MG63 (cell line): ENCODE measurements at regions not wholly inside any gene's neighbourhood (a gene's known extent, or its start where the extent isn't known, plus 50 kb on each side); places are given as distances from the start of the nearest gene placed in this dataset.
"Not testable (repeated sequence)": the region's sequence is repeated elsewhere in the genome, so short reads cannot be mapped to it uniquely, and the experiment has no call there.

Source experiments
- DNase-seq: peaks from one replicate; pipeline ENCODE4 v3.0.0-alpha.2; 2020
- H3K27me3 ChIP-seq: fragments of 250-450 bp; sonication (Bioruptor Pico); 2 replicates; pipeline ENCODE4 v1.5.1; 2020; ENCODE audit warnings: mild to moderate bottlenecking, moderate library complexity
- H3K36me3 ChIP-seq: fragments of 250-450 bp; sonication (Bioruptor Pico); 2 replicates; pipeline ENCODE4 v1.5.1; 2020; ENCODE audit warnings: mild to moderate bottlenecking, moderate library complexity
- H3K4me3 ChIP-seq: fragments of 250-450 bp; sonication (Bioruptor Pico); 2 replicates; pipeline ENCODE4 v1.5.1; 2020; ENCODE audit warnings: mild to moderate bottlenecking, moderate library complexity
- H3K9me3 ChIP-seq: fragments of 250-450 bp; sonication (Bioruptor Pico); 2 replicates; pipeline ENCODE4 v1.5.1; 2020; ENCODE audit warnings: mild to moderate bottlenecking, moderate library complexity

GRCh38 chr2:107719836-107720235 lies 106.9 kb upstream of the RGPD4 start:
- DNase-seq = no peak
- no peak overlapping the region for H3K4me3 ChIP-seq
- no peaks in the 10 kb centered on the region for H3K27me3 ChIP-seq
- no peaks in the 10 kb centered on the region for H3K9me3 ChIP-seq
- H3K36me3 ChIP-seq = no peaks in the 10 kb centered on the region

GRCh38 chr2:107721178-107721577 lies 105.5 kb upstream of the RGPD4 start:
- DNase-seq = no peak
- Histone ChIP-seq H3K36me3 (no peaks in the 10 kb centered on the region), H3K27me3 (no peaks in the 10 kb centered on the region), H3K4me3 (no peak overlapping the region), H3K9me3 (no peaks in the 10 kb centered on the region)

GRCh38 chr2:107721586-107721985 lies 105.1 kb upstream of the RGPD4 start:
- no peak for DNase-seq
- no peak overlapping the region for H3K4me3 ChIP-seq
- H3K27me3 ChIP-seq = no peaks in the 10 kb centered on the region
- H3K36me3 ChIP-seq = no peaks in the 10 kb centered on the region
- H3K9me3 ChIP-seq = no peaks in the 10 kb centered on the region

- not testable (repeated sequence) for DNase-seq
Measured at GRCh38 chr2:107725824-107726223, 100.9 kb upstream of the RGPD4 start.

GRCh38 chr2:107727318-107727717 lies 99.4 kb upstream of the RGPD4 start:
- Histone ChIP-seq H3K4me3 (no peak overlapping the region), H3K36me3 (no peaks in the 10 kb centered on the region), H3K9me3 (no peaks in the 10 kb centered on the region), H3K27me3 (no peaks in the 10 kb centered on the region)
- DNase-seq = no peak

More at GRCh38 chr2:107725824-107726223, 100.9 kb upstream of the RGPD4 start:
- H3K9me3 ChIP-seq, H3K36me3 ChIP-seq, H3K4me3 ChIP-seq, H3K27me3 ChIP-seq: not testable (repeated sequence)

GRCh38 chr2:107728586-107728985 lies 98.1 kb upstream of the RGPD4 start:
- peak; percentile 19 for DNase-seq
- Histone ChIP-seq H3K27me3 (no peaks in the 10 kb centered on the region), H3K4me3 (no peak overlapping the region), H3K36me3 (no peaks in the 10 kb centered on the region), H3K9me3 (no peaks in the 10 kb centered on the region; the same call in 1 of the 2 replicates)

- no peak for DNase-seq
- Histone ChIP-seq H3K36me3 (no peaks in the 10 kb centered on the region), H3K4me3 (no peak overlapping the region), H3K9me3 (no peaks in the 10 kb centered on the region; the same call in 1 of the 2 replicates), H3K27me3 (no peaks in the 10 kb centered on the region)
Measured at GRCh38 chr2:107729440-107729839, 97.3 kb upstream of the RGPD4 start.

- no peaks in the 10 kb centered on the region for H3K36me3 ChIP-seq
- peak; percentile 29 for DNase-seq
- H3K4me3 ChIP-seq = no peak overlapping the region
Measured at GRCh38 chr2:107730898-107731297, 95.8 kb upstream of the RGPD4 start.

GRCh38 chr2:107731435-107731834 lies 95.3 kb upstream of the RGPD4 start:
- Histone ChIP-seq H3K36me3 (no peaks in the 10 kb centered on the region), H3K9me3 (no peaks in the 10 kb centered on the region; the same call in 1 of the 2 replicates), H3K27me3 (no peaks in the 10 kb centered on the region), H3K4me3 (no peak overlapping the region)
- DNase-seq = no peak

More at GRCh38 chr2:107730898-107731297, 95.8 kb upstream of the RGPD4 start:
- Histone ChIP-seq H3K9me3 (no peaks in the 10 kb centered on the region; the same call in 1 of the 2 replicates), H3K27me3 (no peaks in the 10 kb centered on the region)

- Histone ChIP-seq H3K36me3 (no peaks in the 10 kb centered on the region), H3K27me3 (no peaks in the 10 kb centered on the region), H3K4me3 (no peak overlapping the region), H3K9me3 (no peaks in the 10 kb centered on the region; the same call in 1 of the 2 replicates)
- DNase-seq = no peak
Measured at GRCh38 chr2:107735201-107735600, 91.5 kb upstream of the RGPD4 start.

GRCh38 chr2:107737756-107738155 lies 88.9 kb upstream of the RGPD4 start:
- Histone ChIP-seq H3K27me3 (no peaks in the 10 kb centered on the region), H3K9me3 (no peaks in the 10 kb centered on the region; the same call in 1 of the 2 replicates), H3K36me3 (no peaks in the 10 kb centered on the region), H3K4me3 (no peak overlapping the region)
- no peak for DNase-seq

GRCh38 chr2:107738266-107738665 lies 88.4 kb upstream of the RGPD4 start:
- H3K4me3 ChIP-seq = no peak overlapping the region
- H3K9me3 ChIP-seq = no peaks in the 10 kb centered on the region
- H3K27me3 ChIP-seq = no peaks in the 10 kb centered on the region
- no peak for DNase-seq
- no peaks in the 10 kb centered on the region for H3K36me3 ChIP-seq

- H3K36me3 ChIP-seq = no peaks in the 10 kb centered on the region
- no peak for DNase-seq
Measured at GRCh38 chr2:107740300-107740699, 86.4 kb upstream of the RGPD4 start.

GRCh38 chr2:107742460-107743027 lies 84.1 kb upstream of the RGPD4 start:
- Histone ChIP-seq H3K36me3 (no peaks in the 10 kb centered on the region), H3K4me3 (no peak overlapping the region), H3K9me3 (no peaks in the 10 kb centered on the region), H3K27me3 (no peaks in the 10 kb centered on the region)
- DNase-seq = no peak

More at GRCh38 chr2:107740300-107740699, 86.4 kb upstream of the RGPD4 start:
- no peaks in the 10 kb centered on the region for H3K9me3 ChIP-seq
- no peak overlapping the region for H3K4me3 ChIP-seq
- H3K27me3 ChIP-seq = no peaks in the 10 kb centered on the region

- Histone ChIP-seq H3K9me3 (no peaks in the 10 kb centered on the region), H3K27me3 (no peaks in the 10 kb centered on the region)
- DNase-seq = peak; percentile 4
Measured at GRCh38 chr2:107743274-107743673, 83.4 kb upstream of the RGPD4 start.

GRCh38 chr2:107745100-107745499 lies 81.6 kb upstream of the RGPD4 start:
- no peak for DNase-seq
- Histone ChIP-seq H3K36me3 (no peaks in the 10 kb centered on the region), H3K9me3 (no peaks in the 10 kb centered on the region), H3K4me3 (no peak overlapping the region), H3K27me3 (no peaks in the 10 kb centered on the region)

More at GRCh38 chr2:107743274-107743673, 83.4 kb upstream of the RGPD4 start:
- no peaks in the 10 kb centered on the region for H3K36me3 ChIP-seq
- no peak overlapping the region for H3K4me3 ChIP-seq

- not testable (repeated sequence) for H3K27me3 ChIP-seq, H3K36me3 ChIP-seq, H3K9me3 ChIP-seq, DNase-seq, H3K4me3 ChIP-seq
Measured at GRCh38 chr2:107746552-107747198, 80.0 kb upstream of the RGPD4 start.
